MM.1S (cell line): ENCODE measurements at regions not wholly inside any gene's neighbourhood (a gene's known extent, or its start where the extent isn't known, plus 50 kb on each side); places are given as distances from the start of the nearest gene placed in this dataset.

Source experiments
- DNase-seq: peaks from one replicate; pipeline ENCODE4 v3.0.0-alpha.2; 2015
- H2AFZ ChIP-seq: fragments of 300-600 bp; sonication (generic); 2 replicates; pipeline ENCODE4 v1.6.0; 2016; ENCODE audit warnings: antibody characterized with exemption, low read length
- H3F3A ChIP-seq: fragments of 300-600 bp; sonication (generic); 2 replicates; pipeline ENCODE4 v1.6.1; 2016; ENCODE audit warnings: mild to moderate bottlenecking, antibody characterized with exemption, low read length, moderate library complexity, mixed read lengths; ENCODE audit not compliant: insufficient read depth
- H3K27ac ChIP-seq: fragments of 300-600 bp; sonication (generic); 2 replicates; pipeline ENCODE4 v1.5.1; 2016; ENCODE audit warnings: mild to moderate bottlenecking, low read length
- H3K27me3 ChIP-seq: fragments of 300-600 bp; sonication (generic); replicated peaks from 2 replicates; pipeline ENCODE4 v1.6.0; 2016; ENCODE audit warnings: low read length; ENCODE audit not compliant: insufficient read depth
- H3K36me3 ChIP-seq: fragments of 300-600 bp; sonication (generic); replicated peaks from 2 replicates; pipeline ENCODE4 v1.6.1; 2016; ENCODE audit warnings: mild to moderate bottlenecking, low read length, mixed read lengths; ENCODE audit not compliant: insufficient read depth
- H3K4me1 ChIP-seq: fragments of 300-600 bp; sonication (generic); 2 replicates; pipeline ENCODE4 v1.6.1; 2016; ENCODE audit warnings: low read length, mixed read lengths
- H3K4me2 ChIP-seq: fragments of 300-600 bp; sonication (generic); 2 replicates; pipeline ENCODE4 v1.6.0; 2016; ENCODE audit warnings: low read depth, low read length
- H3K4me3 ChIP-seq: fragments of 300-600 bp; sonication (generic); 2 replicates; pipeline ENCODE4 v1.5.1; 2016; ENCODE audit warnings: low read length, mixed read lengths
- H3K79me2 ChIP-seq: fragments of 300-600 bp; sonication (generic); 2 replicates; pipeline ENCODE4 v1.6.1; 2016; ENCODE audit warnings: mixed run types, low read length, mixed read lengths
- H3K9ac ChIP-seq: fragments of 300-600 bp; sonication (generic); 2 replicates; pipeline ENCODE4 v1.6.1; 2016; ENCODE audit warnings: low read length, mixed read lengths
- H3K9me2 ChIP-seq: fragments of 300-600 bp; sonication (generic); replicated peaks from 2 replicates; pipeline ENCODE4 v1.6.1; 2016; ENCODE audit warnings: mild to moderate bottlenecking, low read length, mixed read lengths; ENCODE audit not compliant: insufficient read depth
- H3K9me3 ChIP-seq: fragments of 300-600 bp; sonication (generic); replicated peaks from 2 replicates; pipeline ENCODE4 v1.6.1; 2016; ENCODE audit warnings: mild to moderate bottlenecking, low read length, mixed read lengths; ENCODE audit not compliant: insufficient read depth
- H4K20me1 ChIP-seq: fragments of 300-600 bp; sonication (generic); 2 replicates; pipeline ENCODE4 v1.6.1; 2016; ENCODE audit warnings: mild to moderate bottlenecking, low read length, moderate library complexity, mixed read lengths; ENCODE audit not compliant: insufficient read depth
- EZH2 ChIP-seq: fragments of 300-600 bp; sonication (generic); optimal IDR thresholded peaks from 2 replicates; pipeline ENCODE3; 2017; ENCODE audit warnings: low read depth, mild to moderate bottlenecking, antibody characterized with exemption, low read length, mixed read lengths
- EZH2phosphoT487 ChIP-seq: fragments of 300-600 bp; sonication (generic); IDR thresholded peaks from 2 replicates; pipeline ENCODE4 v1.6.1; 2018; ENCODE audit warnings: antibody characterized with exemption, low read length
- TF ChIP-seq, protein P1 (sequence below): fragments of 300-600 bp; sonication (generic); IDR thresholded peaks from 2 replicates; pipeline ENCODE4 v1.5.1; 2016; ENCODE audit warnings: antibody characterized with exemption, low read length, mixed read lengths

DNA sequence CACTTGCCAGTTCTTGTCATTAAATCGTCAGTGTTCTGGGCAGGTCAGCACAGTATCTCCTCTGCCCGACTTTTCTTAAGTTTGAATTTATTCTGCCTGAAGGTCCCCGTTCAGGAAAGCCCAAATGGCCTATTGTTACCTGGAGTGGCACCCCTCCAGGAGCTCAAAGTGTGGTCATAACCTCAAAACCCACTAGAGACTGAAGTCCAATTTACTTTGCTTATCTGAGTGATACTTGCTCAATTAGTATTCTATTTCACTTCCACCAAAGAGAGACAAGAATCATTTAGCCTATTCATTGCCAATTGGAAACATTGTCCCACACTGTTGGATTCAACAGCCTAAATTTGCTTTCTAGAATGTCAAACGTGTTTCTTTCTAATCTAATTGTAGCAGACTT is 375.3 kb downstream of the LNPK start:
- no peaks in the 10 kb centered on the region for H3K4me1 ChIP-seq
- no peaks in the 10 kb centered on the region for H3K79me2 ChIP-seq
- H3K27ac ChIP-seq: no peak overlapping the region
- no peak overlapping the region for H2AFZ ChIP-seq
- TF ChIP-seq EZH2: no peak
- TF ChIP-seq, protein P1, sequence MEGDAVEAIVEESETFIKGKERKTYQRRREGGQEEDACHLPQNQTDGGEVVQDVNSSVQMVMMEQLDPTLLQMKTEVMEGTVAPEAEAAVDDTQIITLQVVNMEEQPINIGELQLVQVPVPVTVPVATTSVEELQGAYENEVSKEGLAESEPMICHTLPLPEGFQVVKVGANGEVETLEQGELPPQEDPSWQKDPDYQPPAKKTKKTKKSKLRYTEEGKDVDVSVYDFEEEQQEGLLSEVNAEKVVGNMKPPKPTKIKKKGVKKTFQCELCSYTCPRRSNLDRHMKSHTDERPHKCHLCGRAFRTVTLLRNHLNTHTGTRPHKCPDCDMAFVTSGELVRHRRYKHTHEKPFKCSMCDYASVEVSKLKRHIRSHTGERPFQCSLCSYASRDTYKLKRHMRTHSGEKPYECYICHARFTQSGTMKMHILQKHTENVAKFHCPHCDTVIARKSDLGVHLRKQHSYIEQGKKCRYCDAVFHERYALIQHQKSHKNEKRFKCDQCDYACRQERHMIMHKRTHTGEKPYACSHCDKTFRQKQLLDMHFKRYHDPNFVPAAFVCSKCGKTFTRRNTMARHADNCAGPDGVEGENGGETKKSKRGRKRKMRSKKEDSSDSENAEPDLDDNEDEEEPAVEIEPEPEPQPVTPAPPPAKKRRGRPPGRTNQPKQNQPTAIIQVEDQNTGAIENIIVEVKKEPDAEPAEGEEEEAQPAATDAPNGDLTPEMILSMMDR: no peak
- no peak for TF ChIP-seq EZH2phosphoT487
- no peak overlapping the region for H3K4me3 ChIP-seq
- H3K9me3 ChIP-seq: no peaks in the 10 kb centered on the region
- no peak overlapping the region for H3K9ac ChIP-seq
- H4K20me1 ChIP-seq: no peaks in the 10 kb centered on the region
- no peak for DNase-seq
- no peaks in the 10 kb centered on the region for H3K27me3 ChIP-seq
- no peaks in the 10 kb centered on the region for H3F3A ChIP-seq
- H3K9me2 ChIP-seq: no peaks in the 10 kb centered on the region
- no peak overlapping the region for H3K4me2 ChIP-seq
- no peaks in the 10 kb centered on the region for H3K36me3 ChIP-seq

DNA sequence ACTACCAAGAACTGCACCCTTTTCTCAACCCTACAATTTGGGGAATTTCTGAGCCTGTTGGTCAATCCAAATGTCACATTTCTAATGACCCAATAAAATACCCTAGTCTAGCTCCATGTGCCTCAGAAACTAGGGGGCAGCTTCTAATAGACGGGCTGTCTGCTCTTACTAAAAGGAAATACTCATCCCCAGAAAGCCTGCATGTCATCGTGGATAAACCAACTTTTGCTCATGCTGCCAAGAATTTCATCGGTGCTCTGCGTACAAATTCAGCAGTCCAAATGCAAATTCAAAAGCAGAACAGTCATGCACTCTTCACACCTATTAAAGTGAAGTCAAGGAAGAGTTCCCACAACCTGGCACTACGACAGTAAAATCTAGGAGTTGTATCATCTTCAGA is 377.3 kb downstream of the LNPK start:
- no peaks in the 10 kb centered on the region for H3K79me2 ChIP-seq

DNA sequence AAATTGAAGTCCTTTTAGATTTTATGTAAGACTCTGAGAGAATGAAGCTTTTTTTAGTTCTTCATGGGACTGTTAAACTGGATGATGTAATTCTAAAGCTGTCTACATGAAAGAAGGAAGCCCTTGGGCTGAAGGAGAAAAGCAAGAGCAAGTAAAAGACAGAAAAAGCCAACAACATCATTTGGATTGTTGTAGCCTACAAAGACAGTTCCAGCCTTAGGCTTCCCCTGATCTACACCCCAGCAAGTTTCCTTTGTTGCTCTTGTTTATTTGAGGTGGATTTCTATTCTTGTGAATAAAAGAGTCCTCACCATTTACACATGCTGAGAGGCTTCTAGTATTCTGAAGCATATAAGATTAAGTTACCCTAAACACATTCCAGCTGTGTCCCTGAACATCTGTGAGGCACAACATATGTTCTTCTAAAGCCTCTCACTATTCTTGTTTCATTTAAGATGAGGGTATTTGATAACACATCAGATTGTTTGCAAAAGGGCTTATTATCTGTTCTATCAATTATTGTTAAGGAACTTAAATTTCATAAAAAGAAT is 377.8 kb downstream of the LNPK start:
- no peaks in the 10 kb centered on the region for H3K9me2 ChIP-seq
- TF ChIP-seq EZH2phosphoT487: no peak
- no peak for TF ChIP-seq EZH2
- H3K4me3 ChIP-seq: no peak overlapping the region
- H3K4me1 ChIP-seq: no peaks in the 10 kb centered on the region
- no peaks in the 10 kb centered on the region for H3K27me3 ChIP-seq
- H3K9ac ChIP-seq: no peak overlapping the region
- H4K20me1 ChIP-seq: no peaks in the 10 kb centered on the region
- no peak overlapping the region for H3K4me2 ChIP-seq
- no peak for DNase-seq
- no peak overlapping the region for H3K27ac ChIP-seq
- no peak overlapping the region for H2AFZ ChIP-seq
- no peaks in the 10 kb centered on the region for H3K36me3 ChIP-seq
- H3K9me3 ChIP-seq: no peaks in the 10 kb centered on the region
- H3K79me2 ChIP-seq: no peaks in the 10 kb centered on the region
- H3F3A ChIP-seq: no peaks in the 10 kb centered on the region

More for the DNA sequence above, 377.3 kb downstream of the LNPK start:
- H3K9ac ChIP-seq: no peak overlapping the region
- no peaks in the 10 kb centered on the region for H3K9me3 ChIP-seq
- no peak overlapping the region for H3K27ac ChIP-seq
- H4K20me1 ChIP-seq: no peaks in the 10 kb centered on the region
- no peak for DNase-seq
- H3K9me2 ChIP-seq: no peaks in the 10 kb centered on the region
- H3K4me3 ChIP-seq: no peak overlapping the region
- no peaks in the 10 kb centered on the region for H3K4me1 ChIP-seq
- H3K27me3 ChIP-seq: no peaks in the 10 kb centered on the region
- no peaks in the 10 kb centered on the region for H3K36me3 ChIP-seq
- no peak overlapping the region for H3K4me2 ChIP-seq
- H3F3A ChIP-seq: no peaks in the 10 kb centered on the region
- H2AFZ ChIP-seq: no peak overlapping the region
- TF ChIP-seq EZH2phosphoT487 (no peak), EZH2 (no peak)
- TF ChIP-seq, protein P1: no peak

DNA sequence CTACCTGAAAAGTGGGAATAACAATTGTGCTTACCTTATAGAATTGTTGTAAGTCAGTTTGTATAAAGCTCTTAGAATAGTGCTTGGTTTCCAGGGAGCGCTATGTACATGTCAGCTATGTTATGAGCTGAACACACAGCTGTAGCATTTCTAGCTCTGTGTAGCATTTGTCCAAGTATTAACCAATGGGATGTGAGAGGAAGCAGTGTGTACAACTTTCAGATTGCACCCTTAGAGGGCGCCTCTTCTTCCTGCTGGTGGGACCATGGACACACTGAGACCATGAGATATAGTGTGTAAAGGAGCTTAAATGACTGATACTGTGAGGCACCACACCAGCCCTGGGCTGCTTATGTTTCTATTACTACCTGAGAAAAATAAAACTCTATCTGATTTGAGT is 380.2 kb downstream of the LNPK start:
- no peak overlapping the region for H3K4me3 ChIP-seq
- no peaks in the 10 kb centered on the region for H3K27me3 ChIP-seq
- DNase-seq: no peak
- no peaks in the 10 kb centered on the region for H3K9me3 ChIP-seq
- no peaks in the 10 kb centered on the region for H3K4me1 ChIP-seq
- H3K79me2 ChIP-seq: no peaks in the 10 kb centered on the region
- no peak overlapping the region for H3K27ac ChIP-seq
- H4K20me1 ChIP-seq: no peaks in the 10 kb centered on the region
- H2AFZ ChIP-seq: no peak overlapping the region
- TF ChIP-seq, protein P1: no peak
- TF ChIP-seq EZH2 (no peak), EZH2phosphoT487 (no peak)
- H3K9ac ChIP-seq: no peak overlapping the region
- H3F3A ChIP-seq: no peaks in the 10 kb centered on the region
- H3K36me3 ChIP-seq: no peaks in the 10 kb centered on the region
- no peak overlapping the region for H3K4me2 ChIP-seq
- H3K9me2 ChIP-seq: no peaks in the 10 kb centered on the region
